SW480 (cell line): ENCODE measurements at regions not wholly inside any gene's neighbourhood (a gene's known extent, or its start where the extent isn't known, plus 50 kb on each side); places are given as distances from the start of the nearest gene placed in this dataset.

Source experiments
- DNase-seq: peaks from one replicate; pipeline ENCODE4 v3.0.0-alpha.2; 2016; ENCODE audit warnings: low spot score

- no peak for DNase-seq
Measured at GRCh38 chr6:33923857-33924514, 120.2 kb upstream of the MLN start.

DNA sequence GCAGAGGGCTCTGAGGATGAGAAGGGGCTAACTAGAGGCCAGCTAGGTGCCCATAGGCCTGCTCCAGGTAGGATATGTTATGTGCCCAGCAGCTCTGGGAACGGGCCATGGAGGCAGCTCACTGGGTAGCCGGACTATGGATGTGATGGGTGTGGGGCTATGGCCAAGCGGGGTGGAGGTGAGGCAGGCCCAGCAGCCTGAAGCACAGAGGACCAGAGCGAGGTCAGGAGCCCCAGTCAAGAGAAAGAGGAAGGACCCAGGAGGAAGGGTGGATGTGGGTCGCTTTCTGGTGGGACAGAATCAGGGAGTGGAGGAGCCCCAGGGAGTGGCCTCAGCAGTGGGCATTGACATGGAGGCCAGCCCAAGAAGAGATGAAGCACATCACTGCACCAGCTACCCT is 117.9 kb upstream of the MLN start:
- no peak for DNase-seq

DNA sequence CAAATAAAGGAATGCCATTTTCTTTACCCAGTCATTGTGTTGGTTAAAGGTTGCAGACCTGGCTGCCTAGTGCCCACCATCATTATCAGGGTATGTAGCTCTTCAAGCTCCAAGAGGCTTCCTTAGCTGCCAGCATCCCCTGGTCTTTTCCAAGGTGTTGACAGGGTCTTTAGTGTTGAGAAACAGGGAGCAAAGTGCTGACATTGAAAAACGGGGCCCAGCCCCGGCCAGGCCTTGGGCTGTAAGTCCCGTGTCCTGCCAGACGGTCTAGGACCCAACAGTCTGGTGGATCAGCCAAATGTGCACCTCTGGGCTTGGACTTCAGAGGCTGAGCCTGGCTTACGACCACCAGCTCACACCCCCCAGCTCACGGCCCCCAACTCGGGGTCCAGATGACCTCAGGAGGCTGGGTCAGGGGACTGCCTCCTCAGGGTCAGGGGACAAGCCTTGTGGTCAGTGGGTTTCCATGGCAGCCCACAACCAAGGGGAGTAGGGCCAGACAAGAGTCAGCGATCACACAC is 114.4 kb upstream of the MLN start:
- DNase-seq = no peak

GRCh38 chr6:33915134-33915533 is 111.3 kb upstream of the MLN start:
- DNase-seq = no peak

DNA sequence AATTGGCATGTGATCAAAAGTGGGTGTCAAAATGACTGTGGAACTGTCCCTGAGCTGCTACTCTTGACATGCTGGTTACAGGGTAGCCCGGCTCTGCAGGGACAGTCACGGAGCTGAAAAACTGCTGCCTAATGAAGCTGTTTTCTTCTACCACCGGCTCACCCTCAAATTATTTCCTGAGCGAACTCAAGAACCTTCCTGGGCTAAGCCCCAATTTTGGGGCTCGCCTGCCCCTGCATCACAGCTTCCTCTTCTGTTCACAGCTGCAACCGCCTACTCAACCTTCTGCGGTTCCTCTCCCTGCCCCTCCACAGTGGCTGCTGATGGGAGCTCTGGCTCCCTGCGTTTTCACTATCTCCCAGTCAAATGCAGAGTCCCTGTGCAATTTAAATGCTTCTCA is 110.8 kb upstream of the MLN start:
- DNase-seq = no peak

DNA sequence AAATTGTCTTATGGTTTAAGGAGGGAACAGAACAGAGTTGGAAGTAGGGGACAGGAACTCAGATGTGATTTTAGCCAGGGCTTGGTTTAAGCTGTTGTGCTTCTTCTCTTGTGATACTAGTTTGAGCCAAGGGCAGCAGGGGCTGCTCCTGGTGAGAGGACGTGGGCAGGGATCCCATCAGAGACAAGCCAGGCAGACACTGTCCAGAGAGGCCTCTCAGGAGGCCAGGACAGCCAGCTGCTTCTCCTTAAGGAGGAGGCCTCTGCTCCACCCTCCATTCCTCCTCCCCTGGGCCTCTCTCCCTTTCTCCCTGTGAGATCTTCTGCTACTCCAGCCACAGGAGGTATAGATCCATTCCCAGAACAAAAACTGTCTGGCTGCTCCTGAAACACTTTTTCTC is 108.4 kb upstream of the MLN start:
- no peak for DNase-seq

GRCh38 chr6:33911488-33911887 is 107.7 kb upstream of the MLN start:
- DNase-seq = no peak

DNA sequence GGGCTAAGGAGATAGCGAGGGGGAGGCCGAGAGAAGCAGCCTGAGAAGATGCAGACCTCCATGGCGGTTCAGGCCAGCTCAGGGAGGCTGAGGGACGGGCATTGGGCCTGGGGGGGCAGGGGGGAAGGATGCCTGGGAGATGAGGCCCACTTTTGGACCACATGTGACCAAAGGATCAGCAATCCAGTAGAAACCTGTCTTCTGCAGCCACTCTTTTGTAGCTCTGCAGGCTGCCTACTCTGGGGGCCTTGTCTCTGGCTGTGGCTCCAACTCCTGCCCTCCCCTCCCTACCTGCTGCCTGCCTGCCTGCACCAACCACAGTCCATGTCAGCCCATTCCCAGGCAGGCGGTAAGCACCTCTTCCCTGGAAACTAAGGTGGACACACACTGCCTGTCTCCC is 106.8 kb upstream of the MLN start:
- no peak for DNase-seq

- no peak for DNase-seq
Measured at GRCh38 chr6:33909737-33910136, 105.9 kb upstream of the MLN start.

GRCh38 chr6:33908025-33908424 is 104.2 kb upstream of the MLN start:
- DNase-seq = no peak

GRCh38 chr6:33907227-33907626 is 103.4 kb upstream of the MLN start:
- no peak for DNase-seq

DNA sequence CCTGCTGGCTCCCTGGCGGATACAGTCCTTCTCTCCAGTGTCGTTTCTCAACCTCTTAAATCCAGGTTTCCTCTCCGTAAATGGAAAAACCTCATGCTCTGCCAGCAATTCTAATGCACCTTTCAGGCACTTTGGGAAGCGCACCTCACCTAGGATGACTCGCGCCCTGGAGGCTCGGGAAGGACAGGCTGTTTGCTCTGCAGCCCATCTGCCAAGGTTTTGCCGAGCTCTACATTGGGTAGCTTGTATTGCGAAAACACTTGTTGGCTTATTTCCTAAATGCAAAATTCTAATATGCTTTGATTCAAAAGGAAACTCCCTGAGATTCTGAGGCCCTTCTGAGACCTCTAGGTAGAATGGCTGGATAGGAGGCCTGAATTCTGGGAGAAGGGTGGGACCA is 102.6 kb upstream of the MLN start:
- DNase-seq = no peak

- no peak for DNase-seq
Measured at GRCh38 chr6:33905071-33905609, 101.3 kb upstream of the MLN start.

GRCh38 chr6:33904747-33905065 is 100.9 kb upstream of the MLN start:
- DNase-seq = no peak

GRCh38 chr6:33904050-33904746 is 100.4 kb upstream of the MLN start:
- no peak for DNase-seq

DNA sequence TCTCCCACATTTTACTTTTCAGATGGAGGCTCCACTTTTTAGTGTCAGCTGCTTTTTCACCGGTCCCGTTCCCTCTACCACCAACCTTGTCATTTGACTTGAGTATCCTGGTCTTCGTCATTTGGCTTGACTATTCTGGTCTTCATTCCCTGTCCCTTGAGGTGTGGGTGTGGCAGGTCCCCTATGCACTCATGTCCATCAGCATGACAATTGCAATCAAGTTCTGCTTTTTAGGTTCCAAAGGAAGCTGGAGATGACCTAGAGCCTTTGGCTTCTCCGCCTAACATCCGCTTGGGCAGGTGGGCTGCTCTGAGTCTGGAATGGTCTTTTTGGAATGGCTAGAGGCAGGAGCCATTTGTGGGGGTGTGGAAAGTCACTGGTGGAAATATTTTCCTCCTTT is 99.8 kb upstream of the MLN start:
- no peak for DNase-seq

- DNase-seq = no peak
Measured at GRCh38 chr6:33902457-33902853, 98.7 kb upstream of the MLN start.

DNA sequence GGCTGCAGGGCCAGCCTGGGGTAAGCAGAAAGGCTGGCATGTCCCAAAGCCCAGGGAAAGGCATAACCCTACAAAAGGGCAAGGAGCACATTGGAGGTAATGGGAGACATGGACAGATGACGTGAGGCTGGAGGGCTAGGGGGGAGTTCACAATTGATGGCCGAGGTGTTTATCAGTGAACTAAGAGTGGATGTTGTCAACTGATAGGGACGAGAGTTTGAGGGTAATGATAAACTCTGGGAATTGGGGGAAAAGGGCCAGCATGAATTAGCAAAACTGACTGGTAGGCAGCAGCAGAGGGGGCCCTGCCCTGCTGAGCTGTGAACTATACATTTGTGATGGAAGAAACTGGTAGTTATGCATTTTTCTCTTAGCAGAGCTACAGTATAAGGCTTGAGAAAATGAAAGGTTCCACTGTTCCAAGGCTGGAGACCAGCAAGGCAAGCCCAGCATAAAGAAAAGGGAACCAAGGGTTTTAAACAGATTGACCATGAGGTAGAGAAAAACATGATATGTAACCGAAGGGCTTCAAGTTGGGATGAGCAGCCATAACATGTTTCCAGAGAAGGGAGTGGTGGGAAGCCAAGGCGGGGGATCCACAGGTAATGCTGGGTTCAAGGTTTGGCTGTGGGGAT is 98.1 kb upstream of the MLN start:
- no peak for DNase-seq

DNA sequence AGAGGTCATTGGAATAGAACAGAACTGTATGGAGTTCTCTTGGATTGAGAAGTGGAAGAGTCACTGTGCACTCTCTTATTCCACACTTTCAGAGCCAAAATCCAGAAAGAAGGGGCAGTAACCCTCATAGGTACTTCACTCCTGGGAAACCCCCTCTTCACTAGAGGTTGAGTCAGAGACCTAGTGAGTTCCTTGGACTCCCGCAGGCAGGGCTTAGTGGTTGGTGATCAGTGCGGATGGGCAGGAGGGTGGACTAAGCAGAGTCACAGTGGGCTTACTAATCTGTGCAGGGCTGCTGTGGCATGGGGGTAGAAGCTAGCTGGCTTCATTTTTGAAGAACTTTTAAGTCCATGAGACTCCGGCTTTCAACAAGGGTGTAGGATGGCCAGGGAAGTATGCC is 95.0 kb upstream of the MLN start:
- DNase-seq = no peak

DNA sequence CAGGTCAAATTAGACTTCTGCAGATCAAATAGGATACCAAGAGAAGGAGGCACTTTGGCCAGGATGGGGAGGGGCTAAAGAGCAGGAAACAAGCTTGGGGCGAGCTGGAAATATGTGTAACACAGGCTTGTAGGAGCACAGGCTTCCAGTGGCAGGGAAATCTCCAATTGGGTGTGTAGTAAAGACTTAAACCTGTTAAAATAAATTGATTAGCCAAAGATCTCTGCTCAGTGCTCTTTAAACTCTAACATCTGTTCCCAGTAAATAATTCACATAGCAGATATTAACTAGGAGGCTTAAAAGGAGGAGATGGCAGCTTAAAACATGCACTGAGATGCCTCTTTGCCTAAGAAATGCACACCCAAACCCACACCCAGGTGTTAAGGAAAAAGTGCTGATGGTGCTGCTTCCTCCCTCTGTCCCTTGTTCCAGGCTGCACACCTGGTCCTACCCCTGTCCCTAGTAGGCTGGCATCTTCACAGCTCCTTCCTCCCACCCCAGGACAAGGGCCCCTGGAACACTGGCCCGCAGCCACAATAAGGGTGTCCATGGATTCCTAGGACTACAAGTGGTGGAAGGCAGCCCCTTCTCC is 93.5 kb upstream of the MLN start:
- DNase-seq = no peak

DNA sequence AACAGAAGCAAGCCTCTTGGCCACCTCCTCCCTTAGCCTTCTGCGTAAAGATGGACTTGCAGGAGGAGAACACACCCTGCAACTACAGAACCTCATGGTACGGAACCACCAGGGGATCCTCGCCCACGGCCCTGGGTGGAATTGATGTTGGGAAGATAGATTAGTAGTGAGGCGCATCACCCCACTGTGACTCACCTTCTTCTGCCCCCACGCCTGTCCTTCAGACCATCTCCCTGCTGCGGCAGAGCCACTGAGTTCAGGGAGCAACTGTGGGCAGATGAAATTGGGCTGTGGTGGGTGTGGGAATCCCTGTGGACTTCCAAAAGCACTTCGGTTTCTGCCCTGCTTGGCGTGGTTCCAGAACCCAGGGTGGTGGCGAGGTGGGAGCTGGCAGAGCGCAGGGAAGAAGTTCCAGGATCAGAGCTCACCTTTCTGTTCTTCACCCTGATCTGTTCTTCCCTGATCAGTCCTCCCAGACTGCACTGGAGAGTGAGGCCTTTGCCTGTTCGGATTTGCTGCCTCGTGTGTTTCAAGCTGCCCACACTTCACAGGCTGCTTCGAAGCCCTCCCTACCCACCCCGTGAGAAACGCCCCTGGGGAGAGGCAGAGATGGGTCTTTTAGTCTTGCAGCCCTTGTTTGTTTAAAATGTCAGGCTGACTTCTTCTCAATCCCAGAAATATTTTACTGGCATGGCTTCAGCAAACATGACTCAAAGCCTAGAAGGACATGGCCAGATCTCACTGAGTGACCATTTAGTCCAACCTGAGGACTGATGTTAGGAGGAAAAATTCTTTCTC is 92.8 kb upstream of the MLN start:
- no peak for DNase-seq

DNA sequence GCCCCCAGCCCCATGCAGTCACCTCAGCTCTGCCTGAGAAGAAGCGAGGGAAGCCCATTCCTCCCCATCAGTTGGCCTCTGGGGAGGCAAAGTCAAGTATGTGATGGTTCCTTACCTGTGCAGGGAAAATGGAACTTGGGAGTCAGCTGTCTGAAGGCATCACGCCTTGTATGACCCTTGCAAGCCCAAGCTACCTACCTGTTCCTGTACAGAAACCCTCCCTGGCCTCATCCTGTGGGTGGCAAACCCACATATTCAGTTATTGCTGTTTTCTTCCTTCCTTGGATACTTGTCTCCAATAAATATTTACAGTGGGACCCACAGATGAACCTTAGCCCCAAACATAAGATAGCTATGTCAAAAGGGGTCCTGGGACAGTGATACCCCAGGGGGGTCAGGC is 92.2 kb upstream of the MLN start:
- DNase-seq = no peak
